Activated CD4-positive, CD25-positive, alpha-beta regulatory T cell treated with anti-CD3 and anti-CD28 coated beads, Interleukin-2, amount 50 U/mL, for 24 hours (primary cell): ENCODE measurements at regions not wholly inside any gene's neighbourhood (a gene's known extent, or its start where the extent isn't known, plus 50 kb on each side); places are given as distances from the start of the nearest gene placed in this dataset.
"Not testable (repeated sequence)": the region's sequence is repeated elsewhere in the genome, so short reads cannot be mapped to it uniquely, and the experiment has no call there.

Experiments
- ATAC-seq, 2 donors: fragments of 150-1000 bp; cut with Tn5 transposase; one replicate each; pipeline ENCODE4 v1.10.0; 2021; ENCODE audit warnings: mild to moderate bottlenecking in 1 of 2, moderate library complexity in 1 of 2

- ATAC-seq, result no peak
These were observed 342.6 kb downstream of the DMAC1 start for GRCh38 chr9:7456793-7457530.

GRCh38 chr9:7456377-7456776 is 343.2 kb downstream of the DMAC1 start:
- no peak for ATAC-seq

- ATAC-seq, result no peak
These were observed 345.0 kb downstream of the DMAC1 start for GRCh38 chr9:7454624-7455023.

- ATAC-seq, result no peak
These were observed 347.2 kb downstream of the DMAC1 start for GRCh38 chr9:7452378-7452777.

- no peak for ATAC-seq
These were observed 348.5 kb downstream of the DMAC1 start for GRCh38 chr9:7451062-7451461.

- ATAC-seq, result no peak
These were observed 356.0 kb downstream of the DMAC1 start for GRCh38 chr9:7443541-7443940.

- ATAC-seq, result no peak
These were observed 360.1 kb downstream of the DMAC1 start for GRCh38 chr9:7439355-7439995.

- ATAC-seq, result no peak
These were observed 362.8 kb downstream of the DMAC1 start for GRCh38 chr9:7436754-7437153.

GRCh38 chr9:7433508-7434292 is 365.9 kb downstream of the DMAC1 start:
- ATAC-seq, result no peak

GRCh38 chr9:7432989-7433388 is 366.6 kb downstream of the DMAC1 start:
- ATAC-seq, result no peak

GRCh38 chr9:7417397-7417796 is 382.2 kb downstream of the DMAC1 start:
- ATAC-seq, result not testable (repeated sequence)

- no peak for ATAC-seq
These were observed 383.7 kb downstream of the DMAC1 start for GRCh38 chr9:7415836-7416235.

- ATAC-seq, result no peak
These were observed 390.7 kb downstream of the DMAC1 start for GRCh38 chr9:7408845-7409244.

- ATAC-seq, result no peak
These were observed 392.3 kb downstream of the DMAC1 start for GRCh38 chr9:7407246-7407645.

GRCh38 chr9:7405924-7406604 is 393.5 kb downstream of the DMAC1 start:
- ATAC-seq, result peak in 1 of 2 donors; percentile 21

- no peak for ATAC-seq
These were observed 395.6 kb downstream of the DMAC1 start for GRCh38 chr9:7403839-7404487.

GRCh38 chr9:7403028-7403389 is 396.6 kb downstream of the DMAC1 start:
- no peak for ATAC-seq

- ATAC-seq, result no peak
These were observed 397.1 kb downstream of the DMAC1 start for GRCh38 chr9:7402334-7403027.

- ATAC-seq, result no peak
These were observed 398.5 kb downstream of the DMAC1 start for GRCh38 chr9:7401116-7401515.

GRCh38 chr9:7394002-7394774 is 405.4 kb downstream of the DMAC1 start:
- ATAC-seq, result no peak

- ATAC-seq, result no peak
These were observed 407.4 kb downstream of the DMAC1 start for GRCh38 chr9:7392148-7392547.
